ENCODE measurements at regions not wholly inside any gene's neighbourhood (a gene's known extent, or its start where the extent isn't known, plus 50 kb on each side); places are given as distances from the start of the nearest gene placed in this dataset.

- TF ChIP-seq MAX (IDR thresholded peaks at IDR 0.05) (no peak), EGR1 (IDR thresholded peaks at IDR 0.05; ENCODE audit: borderline replicate concordance, low read depth, low read length) (no peak), KDM5A (IDR thresholded peaks at IDR 0.05; ENCODE audit: low read length) (no peak), TAF7 (optimal IDR thresholded peaks at IDR 0.05; ENCODE audit: borderline replicate concordance, low read depth, low read length) (no peak), SIRT6 (IDR thresholded peaks at IDR 0.05; ENCODE audit: low read length) (no peak)
These were observed 724.7 kb upstream of the TBX3 start (continued) for GRCh38 chr12:115408642-115409041.

All from H1 (cell line).